Keratinocyte (primary cell): ENCODE measurements at regions not wholly inside any gene's neighbourhood (a gene's known extent, or its start where the extent isn't known, plus 50 kb on each side); places are given as distances from the start of the nearest gene placed in this dataset.

ENCODE experiments used
- DNase-seq: peaks from one replicate; pipeline ENCODE4 v3.0.0-alpha.2; 2011; ENCODE audit warnings: low read depth, missing footprints, low spot score
- FAIRE-seq: peaks from 2 replicates; lab custom pipeline; 2011; peaks lifted over from hg19 to GRCh38; lab: Jason Lieb, UNC
- H2AFZ ChIP-seq: 2 replicates; pipeline ENCODE4 v1.6.0; 2012; ENCODE audit warnings: low read length, control low read depth, inconsistent platforms; ENCODE audit not compliant: control insufficient read depth
- H3K27ac ChIP-seq: 2 replicates; pipeline ENCODE4 v1.5.1; 2011; ENCODE audit warnings: low read length; ENCODE audit not compliant: control insufficient read depth, insufficient read depth
- H3K27me3 ChIP-seq: 3 replicates; pipeline ENCODE4 v1.6.0; 2011; ENCODE audit warnings: low read length; ENCODE audit not compliant: control insufficient read depth, insufficient read depth; ENCODE audit errors: extremely low read depth
- H3K36me3 ChIP-seq, 2 experiments: 2 replicates in 1 of 2; 3 replicates in 1 of 2; pipeline ENCODE4 v1.5.1; 2011; ENCODE audit warnings: low read length in 2 of 2, mild to moderate bottlenecking in 1 of 2; ENCODE audit not compliant: control insufficient read depth in 2 of 2, insufficient read depth in 2 of 2; ENCODE audit errors: extremely low read depth in 1 of 2
- H3K4me1 ChIP-seq: 3 replicates; pipeline ENCODE4 v1.5.1; 2011; ENCODE audit warnings: low read length; ENCODE audit not compliant: control insufficient read depth, insufficient read depth; ENCODE audit errors: extremely low read depth
- H3K4me2 ChIP-seq: 3 replicates; pipeline ENCODE4 v1.6.0; 2011; ENCODE audit warnings: low read depth, low read length; ENCODE audit not compliant: control insufficient read depth, insufficient read depth; ENCODE audit errors: extremely low read depth
- H3K4me3 ChIP-seq, 3 experiments: fragments of 200-600 bp in 1 of 3; sonication (generic) in 1 of 3; 2 replicates in 2 of 3; 3 replicates in 1 of 3; pipeline ENCODE4 v1.5.1; 2011 to 2016; ENCODE audit warnings: low read length in 3 of 3, mild to moderate bottlenecking in 3 of 3, control low read depth in 2 of 3, inconsistent platforms in 1 of 3, low read depth in 1 of 3, mixed read lengths in 1 of 3, mixed run types in 1 of 3, moderate library complexity in 1 of 3; ENCODE audit not compliant: control insufficient read depth in 2 of 3, insufficient read depth in 2 of 3; ENCODE audit errors: extremely low read depth in 1 of 3
- H3K79me2 ChIP-seq: 2 replicates; pipeline ENCODE4 v1.6.0; 2012; ENCODE audit warnings: low read length; ENCODE audit not compliant: control insufficient read depth, insufficient read depth
- H3K9ac ChIP-seq: 3 replicates; pipeline ENCODE4 v1.6.0; 2011; ENCODE audit warnings: low read length; ENCODE audit not compliant: control insufficient read depth, insufficient read depth; ENCODE audit errors: extremely low read depth
- H3K9me1 ChIP-seq: 3 replicates; pipeline ENCODE4 v1.6.0; 2011; ENCODE audit warnings: low read length; ENCODE audit not compliant: control insufficient read depth, insufficient read depth; ENCODE audit errors: extremely low read depth
- H3K9me3 ChIP-seq: 2 replicates; pipeline ENCODE4 v1.5.1; 2012; ENCODE audit warnings: low read depth, low read length; ENCODE audit not compliant: control insufficient read depth
- H4K20me1 ChIP-seq: 3 replicates; pipeline ENCODE4 v1.6.0; 2011; ENCODE audit warnings: low read length; ENCODE audit not compliant: control insufficient read depth, insufficient read depth; ENCODE audit errors: extremely low read depth
- CTCF ChIP-seq, 3 experiments: IDR thresholded peaks in 1 of 3; conservative IDR thresholded peaks in 1 of 3; optimal IDR thresholded peaks in 1 of 3; 2 replicates in 2 of 3; 3 replicates in 1 of 3; pipeline versions ENCODE3 to v1.5.1; 2011; ENCODE audit warnings: low read length in 3 of 3, mild to moderate bottlenecking in 3 of 3, moderate library complexity in 2 of 3, control low read depth in 1 of 3, inconsistent platforms in 1 of 3; ENCODE audit not compliant: insufficient read depth in 2 of 3; ENCODE audit errors: extremely low read depth in 1 of 3
- EZH2 ChIP-seq: IDR thresholded peaks from one replicate; pipeline ENCODE4 v1.6.1; 2012; ENCODE audit warnings: inconsistent platforms, mild to moderate bottlenecking, low read length, moderate library complexity
- dilution Hi-C: fragments of 300-500 bp; cut with MboI; formaldehyde crosslinking; loops from one replicate; pipeline ENCODE4 v1.7.0; 2020; ENCODE audit warnings: low sequenced_read_pairs; ENCODE audit not compliant: extremely low pct_ligation_motif_present

GRCh38 chr3:107313711-107314110, 63.5 kb upstream of the CCDC54 start:
- TF ChIP-seq EZH2 = no peak
- no peak for TF ChIP-seq CTCF (optimal IDR thresholded peaks at IDR 0.05 in 1 of 3, IDR thresholded peaks at IDR 0.05 in 1 of 3, conservative IDR thresholded peaks at IDR 0.05 in 1 of 3; ENCODE audit: extremely low read depth in 1 of 3, insufficient read depth in 2 of 3, low read length in 3 of 3)
- Histone ChIP-seq H3K27me3 (no peaks in the 10 kb centered on the region), H2AFZ (no peak overlapping the region), H3K4me1 (no peaks in the 10 kb centered on the region), H3K9me1 (no peaks in the 10 kb centered on the region), H3K9me3 (no peaks in the 10 kb centered on the region), H3K4me3 (no peak overlapping the region), H3K9ac (no peak overlapping the region), H3K36me3 (no peaks in the 10 kb centered on the region), H3K27ac (no peak overlapping the region), H3K4me2 (no peak overlapping the region), H4K20me1 (no peaks in the 10 kb centered on the region), H3K79me2 (no peaks in the 10 kb centered on the region)
- dilution Hi-C loops = no loop called here
- FAIRE-seq (no peak), DNase-seq (no peak)

GRCh38 chr3:107315141-107315540, 62.1 kb upstream of the CCDC54 start:
- no peak overlapping the region for H3K4me2 ChIP-seq

More at GRCh38 chr3:107315141-107315540, 62.1 kb upstream of the CCDC54 start:
- Histone ChIP-seq H3K9me3 (no peaks in the 10 kb centered on the region), H3K27me3 (no peaks in the 10 kb centered on the region), H4K20me1 (no peaks in the 10 kb centered on the region), H3K79me2 (no peaks in the 10 kb centered on the region), H3K27ac (no peak overlapping the region), H3K36me3 (no peaks in the 10 kb centered on the region), H2AFZ (no peak overlapping the region), H3K9me1 (no peaks in the 10 kb centered on the region), H3K4me3 (no peak overlapping the region), H3K9ac (no peak overlapping the region), H3K4me1 (no peaks in the 10 kb centered on the region)
- TF ChIP-seq EZH2 (no peak), CTCF (optimal IDR thresholded peaks at IDR 0.05 in 1 of 3, IDR thresholded peaks at IDR 0.05 in 1 of 3, conservative IDR thresholded peaks at IDR 0.05 in 1 of 3; ENCODE audit: extremely low read depth in 1 of 3, insufficient read depth in 2 of 3, low read length in 3 of 3) (no peak)
- FAIRE-seq = no peak
- no peak for DNase-seq
- dilution Hi-C loops = no loop called here
